GM18907 (cell line): ENCODE measurements at regions not wholly inside any gene's neighbourhood (a gene's known extent, or its start where the extent isn't known, plus 50 kb on each side); places are given as distances from the start of the nearest gene placed in this dataset.

ENCODE experiments used
- ATAC-seq: cut with Tn5 transposase; IDR thresholded peaks from one replicate; pipeline ENCODE4 v1.9.1; 2021; ENCODE audit warnings: mild to moderate bottlenecking, moderate library complexity; ENCODE audit not compliant: unreplicated experiment

GRCh38 chr2:59560769-59561168 lies 992.7 kb downstream of the BCL11A start:
- no peak for ATAC-seq

- ATAC-seq = no peak
Measured at GRCh38 chr2:59540864-59541263, 1012.6 kb downstream of the BCL11A start.

GRCh38 chr2:59538398-59538911 lies 1015.0 kb downstream of the BCL11A start:
- ATAC-seq = no peak

- no peak for ATAC-seq
Measured at GRCh38 chr2:59532808-59533207, 1020.6 kb downstream of the BCL11A start.

- no peak for ATAC-seq
Measured at GRCh38 chr2:59530258-59530657, 1023.2 kb downstream of the BCL11A start.

GRCh38 chr2:59529726-59530125 lies 1023.7 kb downstream of the BCL11A start:
- no peak for ATAC-seq

- no peak for ATAC-seq
Measured at GRCh38 chr2:59528525-59528924, 1024.9 kb downstream of the BCL11A start.

GRCh38 chr2:59502981-59503380 lies 1050.5 kb downstream of the BCL11A start:
- no peak for ATAC-seq

- no peak for ATAC-seq
Measured at GRCh38 chr2:59490994-59491393, 1062.5 kb downstream of the BCL11A start.

GRCh38 chr2:59490192-59490591 lies 1063.3 kb downstream of the BCL11A start:
- no peak for ATAC-seq

GRCh38 chr2:59484673-59485072 lies 1068.8 kb downstream of the BCL11A start:
- no peak for ATAC-seq

- no peak for ATAC-seq
Measured at GRCh38 chr2:59463426-59463825, 1090.0 kb downstream of the BCL11A start.

GRCh38 chr2:59462422-59463197 lies 1090.8 kb downstream of the BCL11A start:
- no peak for ATAC-seq

GRCh38 chr2:59461127-59461526 lies 1092.3 kb downstream of the BCL11A start:
- ATAC-seq = no peak

- no peak for ATAC-seq
Measured at GRCh38 chr2:59458800-59459199, 1094.7 kb downstream of the BCL11A start.

- ATAC-seq = no peak
Measured at GRCh38 chr2:59456285-59456684, 1097.2 kb downstream of the BCL11A start.

GRCh38 chr2:59449274-59449673 lies 1104.2 kb downstream of the BCL11A start:
- no peak for ATAC-seq

GRCh38 chr2:59440491-59440890 lies 1113.0 kb downstream of the BCL11A start:
- no peak for ATAC-seq

GRCh38 chr2:59435635-59436034 lies 1117.8 kb downstream of the BCL11A start:
- ATAC-seq = no peak

GRCh38 chr2:59428940-59429339 lies 1124.5 kb downstream of the BCL11A start:
- ATAC-seq = no peak

- no peak for ATAC-seq
Measured at GRCh38 chr2:59427980-59428379, 1125.5 kb downstream of the BCL11A start.

GRCh38 chr2:59425247-59425646 lies 1128.2 kb downstream of the BCL11A start:
- no peak for ATAC-seq
